DOHH2 (cell line): ENCODE measurements at regions not wholly inside any gene's neighbourhood (a gene's known extent, or its start where the extent isn't known, plus 50 kb on each side); places are given as distances from the start of the nearest gene placed in this dataset.

ENCODE experiments used
- H3F3A ChIP-seq: fragments of 200-600 bp; sonication (generic), shearing (Covaris generic); 2 replicates; pipeline ENCODE4 v1.6.0; 2016; ENCODE audit warnings: antibody characterized with exemption, mild to moderate bottlenecking; ENCODE audit not compliant: control insufficient read depth, insufficient read depth
- H3K27ac ChIP-seq: fragments of 200-600 bp; sonication (generic); 2 replicates; pipeline ENCODE4 v1.5.1; 2014; ENCODE audit warnings: low read depth, mild to moderate bottlenecking, low read length, moderate library complexity
- H3K27me3 ChIP-seq: fragments of 200-600 bp; sonication (generic); 2 replicates; pipeline ENCODE4 v1.6.1; 2014; ENCODE audit warnings: mild to moderate bottlenecking, low read length, mixed read lengths; ENCODE audit not compliant: control insufficient read depth
- H3K36me3 ChIP-seq: fragments of 200-600 bp; sonication (generic); 2 replicates; pipeline ENCODE4 v1.6.1; 2014; ENCODE audit warnings: mild to moderate bottlenecking, low read length, moderate library complexity, mixed read lengths; ENCODE audit not compliant: control insufficient read depth
- H3K4me1 ChIP-seq: fragments of 200-600 bp; sonication (generic); 2 replicates; pipeline ENCODE4 v1.6.1; 2014; ENCODE audit warnings: mild to moderate bottlenecking, low read length, mixed read lengths; ENCODE audit not compliant: control insufficient read depth
- H3K4me2 ChIP-seq: fragments of 200-600 bp; sonication (generic); 2 replicates; pipeline ENCODE4 v1.6.0; 2014; ENCODE audit warnings: mild to moderate bottlenecking, low read length, moderate library complexity
- H3K4me3 ChIP-seq: fragments of 200-600 bp; sonication (generic); 2 replicates; pipeline ENCODE4 v1.5.1; 2014; ENCODE audit warnings: mild to moderate bottlenecking, low read length, mixed read lengths
- H3K79me2 ChIP-seq: fragments of 200-600 bp; sonication (generic); 2 replicates; pipeline ENCODE4 v1.6.1; 2014; ENCODE audit warnings: mild to moderate bottlenecking, low read length, mixed read lengths; ENCODE audit not compliant: control insufficient read depth
- H3K9me2 ChIP-seq: fragments of 200-600 bp; sonication (generic); replicated peaks from 2 replicates; pipeline ENCODE4 v1.6.1; 2014; ENCODE audit warnings: mild to moderate bottlenecking, low read length, mixed read lengths; ENCODE audit not compliant: control insufficient read depth
- H3K9me3 ChIP-seq: fragments of 200-600 bp; sonication (generic); 2 replicates; pipeline ENCODE4 v1.6.1; 2014; ENCODE audit warnings: antibody characterized with exemption, low read length, mixed read lengths; ENCODE audit not compliant: control insufficient read depth, insufficient read depth
- H4K20me1 ChIP-seq: fragments of 200-600 bp; sonication (generic); 2 replicates; pipeline ENCODE4 v1.6.0; 2014; ENCODE audit warnings: low read depth, mild to moderate bottlenecking, antibody characterized with exemption, low read length, moderate library complexity; ENCODE audit not compliant: control insufficient read depth, insufficient read depth
- CTCF ChIP-seq: fragments of 200-600 bp; sonication (generic); IDR thresholded peaks from one replicate; pipeline ENCODE4 v1.5.1; 2014; ENCODE audit warnings: antibody characterized with exemption, mild to moderate bottlenecking, low read depth, low read length; ENCODE audit not compliant: poor library complexity, severe bottlenecking
- EZH2phosphoT487 ChIP-seq: fragments of 200-600 bp; sonication (generic); IDR thresholded peaks from 2 replicates; pipeline ENCODE4 v1.6.1; 2017; ENCODE audit warnings: borderline replicate concordance, mild to moderate bottlenecking, antibody characterized with exemption, low read length, moderate library complexity, mixed read lengths

GRCh38 chr2:5788447-5788846 lies 96.3 kb downstream of the SOX11 start:
- Histone ChIP-seq H3K4me1 (no peaks in the 10 kb centered on the region), H3K36me3 (no peaks in the 10 kb centered on the region), H3K79me2 (no peaks in the 10 kb centered on the region), H3K27me3 (no peaks in the 10 kb centered on the region), H4K20me1 (no peaks in the 10 kb centered on the region), H3K4me2 (no peak overlapping the region), H3F3A (no peaks in the 10 kb centered on the region), H3K4me3 (no peak overlapping the region), H3K27ac (no peak overlapping the region), H3K9me3 (no peaks in the 10 kb centered on the region), H3K9me2 (no peaks in the 10 kb centered on the region)
- TF ChIP-seq CTCF = no peak
- no peak for TF ChIP-seq EZH2phosphoT487

GRCh38 chr2:5791371-5791770 lies 99.2 kb downstream of the SOX11 start:
- TF ChIP-seq CTCF (no peak), EZH2phosphoT487 (no peak)
- Histone ChIP-seq H3K79me2 (no peaks in the 10 kb centered on the region), H3K9me2 (no peaks in the 10 kb centered on the region), H3K27ac (no peak overlapping the region), H3F3A (no peaks in the 10 kb centered on the region), H3K36me3 (no peaks in the 10 kb centered on the region), H4K20me1 (no peaks in the 10 kb centered on the region), H3K4me3 (no peak overlapping the region), H3K4me1 (no peaks in the 10 kb centered on the region), H3K9me3 (no peaks in the 10 kb centered on the region), H3K4me2 (no peak overlapping the region), H3K27me3 (no peaks in the 10 kb centered on the region)

- Histone ChIP-seq H3K4me2 (no peak overlapping the region), H3F3A (no peaks in the 10 kb centered on the region), H3K9me3 (no peaks in the 10 kb centered on the region), H4K20me1 (no peaks in the 10 kb centered on the region), H3K79me2 (no peaks in the 10 kb centered on the region), H3K4me1 (no peaks in the 10 kb centered on the region), H3K27ac (no peak overlapping the region), H3K4me3 (no peak overlapping the region), H3K27me3 (no peaks in the 10 kb centered on the region), H3K36me3 (no peaks in the 10 kb centered on the region), H3K9me2 (no peaks in the 10 kb centered on the region)
- TF ChIP-seq EZH2phosphoT487 = no peak
- no peak for TF ChIP-seq CTCF
Measured at GRCh38 chr2:5794012-5794411, 101.8 kb downstream of the SOX11 start.

GRCh38 chr2:5798084-5798483 lies 105.9 kb downstream of the SOX11 start:
- H3K9me2 ChIP-seq = no peaks in the 10 kb centered on the region; the same call in 1 of the 2 replicates
- TF ChIP-seq EZH2phosphoT487 (no peak), CTCF (no peak)

More at GRCh38 chr2:5798084-5798483, 105.9 kb downstream of the SOX11 start:
- no peaks in the 10 kb centered on the region for H3K79me2 ChIP-seq
- peaks cover 5% of the 10 kb centered on the region; the same call in 1 of the 2 replicates for H3K9me3 ChIP-seq
- H4K20me1 ChIP-seq = no peaks in the 10 kb centered on the region
- H3K36me3 ChIP-seq = no peaks in the 10 kb centered on the region
- no peaks in the 10 kb centered on the region for H3K4me1 ChIP-seq
- no peaks in the 10 kb centered on the region for H3F3A ChIP-seq
- H3K27ac ChIP-seq = no peak overlapping the region
- H3K27me3 ChIP-seq = no peaks in the 10 kb centered on the region
- H3K4me2 ChIP-seq = no peak overlapping the region
- H3K4me3 ChIP-seq = no peak overlapping the region
